Activated CD8-positive, alpha-beta memory T cell treated with anti-CD3 and anti-CD28 coated beads, Interleukin-2, amount 50 U/mL, for 1 hour (primary cell): ENCODE measurements at regions not wholly inside any gene's neighbourhood (a gene's known extent, or its start where the extent isn't known, plus 50 kb on each side); places are given as distances from the start of the nearest gene placed in this dataset.
"Not testable (repeated sequence)": the region's sequence is repeated elsewhere in the genome, so short reads cannot be mapped to it uniquely, and the experiment has no call there.

Experiments
- DNase-seq: peaks from one replicate; pipeline ENCODE4 v3.0.0-alpha.2; 2020; ENCODE audit errors: extremely low read depth

DNA sequence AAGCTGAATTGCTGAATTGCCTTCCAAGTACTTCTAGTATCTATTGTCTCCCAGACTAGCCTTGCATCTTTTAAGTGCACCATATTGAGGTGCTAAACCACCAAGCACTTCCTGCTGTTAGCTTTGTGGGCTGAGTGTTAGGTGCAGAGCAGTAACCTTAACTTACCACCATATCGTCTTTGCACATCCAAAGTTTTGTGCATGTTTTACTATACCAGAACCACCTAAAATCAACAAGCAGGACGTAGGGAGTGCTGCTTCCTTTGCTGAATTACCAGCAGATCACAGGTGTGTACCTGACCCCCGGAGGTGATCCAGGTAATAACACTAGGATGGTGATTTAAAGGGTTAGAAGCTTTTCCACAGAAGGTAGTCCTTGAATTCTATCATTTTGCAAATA is 359.9 kb upstream of the HNRNPA3 start:
- DNase-seq, result no peak

DNA sequence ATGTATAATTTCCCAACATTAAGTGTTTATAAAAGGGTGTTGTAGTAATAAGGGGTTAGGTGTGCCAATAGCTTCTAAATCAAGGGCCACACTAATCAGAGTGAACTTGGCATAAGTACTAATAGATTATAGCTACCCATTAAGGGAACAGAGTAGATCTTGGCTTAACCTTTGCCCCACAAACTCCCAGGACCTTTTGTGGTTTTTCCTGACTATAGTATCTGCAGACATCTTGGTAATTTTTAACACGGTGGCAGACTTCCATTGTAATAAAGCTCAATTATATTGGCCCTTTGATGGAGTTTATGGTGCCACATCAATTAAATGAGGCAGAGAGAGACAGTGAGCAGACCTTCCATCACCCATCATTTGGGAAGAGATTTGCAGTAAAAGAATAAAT is 358.5 kb upstream of the HNRNPA3 start:
- DNase-seq, result no peak

DNA sequence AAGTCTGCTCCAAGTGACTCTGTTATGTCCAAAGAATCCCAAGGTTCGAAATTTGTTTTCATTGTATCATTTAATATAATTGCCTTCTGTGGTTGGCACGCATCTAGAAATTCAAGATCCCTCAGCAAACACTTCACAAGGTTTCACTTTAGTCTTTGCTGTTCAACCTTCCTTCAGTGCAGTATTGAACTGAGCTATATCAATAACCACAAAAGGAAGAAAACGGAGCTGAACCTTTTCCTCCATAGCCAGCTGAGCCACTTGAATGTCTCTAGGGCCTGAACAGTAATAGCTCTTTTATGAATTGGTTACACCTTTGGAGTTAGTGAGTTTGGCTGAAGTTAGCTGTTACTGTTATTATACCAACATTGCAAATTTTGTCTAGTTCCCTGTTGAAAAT is 357.7 kb upstream of the HNRNPA3 start:
- no peak for DNase-seq

DNA sequence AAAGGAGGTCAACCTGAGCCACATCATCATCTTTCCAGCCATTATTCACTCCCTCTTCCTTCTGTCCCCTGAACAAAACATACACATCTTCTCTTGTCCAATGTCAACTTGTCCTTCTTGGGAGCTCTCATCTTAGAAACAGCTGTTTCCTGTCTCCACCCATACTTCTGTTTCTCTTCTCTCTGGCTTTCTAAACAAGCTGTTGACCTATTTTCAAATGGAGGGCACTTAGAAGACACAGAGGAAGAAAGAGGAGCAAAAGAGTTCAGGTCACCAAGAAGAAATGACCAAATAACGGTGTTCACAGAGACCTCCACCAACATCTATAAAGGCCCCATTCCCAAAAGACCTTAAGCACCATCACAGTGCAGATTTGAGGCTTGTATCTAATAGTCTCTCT is 355.9 kb upstream of the HNRNPA3 start:
- DNase-seq, result no peak

DNA sequence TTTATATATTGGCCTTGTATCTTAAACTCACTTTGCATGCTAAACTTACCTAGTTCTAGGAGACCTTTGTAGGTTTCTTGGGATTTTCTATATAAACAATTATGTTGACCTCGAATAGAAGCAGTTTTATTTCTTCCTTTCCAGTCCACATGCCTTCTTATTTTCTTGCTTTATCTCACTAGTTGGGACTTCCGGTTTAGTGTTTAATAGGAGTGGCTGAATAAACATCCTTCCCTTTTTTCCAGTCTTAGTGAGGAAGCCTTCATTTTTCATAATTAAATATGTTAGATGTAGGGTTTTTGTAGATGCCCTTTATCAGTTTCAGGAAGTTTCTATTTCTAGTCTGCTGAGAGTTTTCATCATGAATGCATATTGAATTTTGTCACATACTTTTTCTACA is 347.3 kb upstream of the HNRNPA3 start:
- no peak for DNase-seq

DNA sequence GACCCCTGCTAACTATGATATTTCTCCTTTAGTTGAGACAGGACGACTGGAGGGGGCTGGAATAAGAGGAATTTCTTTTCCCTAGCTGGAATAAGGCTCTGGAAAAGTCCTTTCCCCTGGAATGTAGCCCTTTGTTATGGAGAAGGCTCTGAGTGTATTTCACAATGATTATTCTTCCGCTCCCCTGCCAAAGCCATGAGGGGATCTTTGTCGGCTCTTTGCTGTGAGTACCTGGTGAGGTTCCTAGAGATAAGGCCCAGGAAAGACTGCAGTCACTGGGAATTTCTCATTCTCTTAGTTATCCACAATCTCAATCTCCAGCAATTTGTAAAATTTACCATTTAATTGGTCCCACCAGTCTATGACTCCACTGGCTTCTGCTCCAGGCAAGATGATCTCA is 340.2 kb upstream of the HNRNPA3 start:
- DNase-seq, result no peak

DNA sequence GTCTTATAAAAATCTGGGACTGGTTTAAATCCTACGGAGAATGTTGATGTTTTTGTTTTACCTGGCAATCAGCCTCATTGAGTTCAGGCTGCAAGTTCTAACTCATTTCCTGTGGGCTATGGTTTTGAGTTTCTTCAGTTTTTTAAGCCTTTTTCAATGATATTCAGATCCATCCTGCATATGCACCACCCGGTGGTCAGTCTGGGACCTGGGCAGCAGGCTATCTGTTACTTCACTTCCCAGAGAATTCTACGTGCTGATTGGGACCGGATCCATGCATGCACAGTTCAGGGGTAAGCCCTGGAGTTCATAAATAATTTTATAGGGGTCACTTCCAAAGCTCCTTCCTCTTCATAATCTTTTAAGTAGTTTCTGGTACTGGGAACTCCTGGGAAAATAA is 339.2 kb upstream of the HNRNPA3 start:
- no peak for DNase-seq

DNA sequence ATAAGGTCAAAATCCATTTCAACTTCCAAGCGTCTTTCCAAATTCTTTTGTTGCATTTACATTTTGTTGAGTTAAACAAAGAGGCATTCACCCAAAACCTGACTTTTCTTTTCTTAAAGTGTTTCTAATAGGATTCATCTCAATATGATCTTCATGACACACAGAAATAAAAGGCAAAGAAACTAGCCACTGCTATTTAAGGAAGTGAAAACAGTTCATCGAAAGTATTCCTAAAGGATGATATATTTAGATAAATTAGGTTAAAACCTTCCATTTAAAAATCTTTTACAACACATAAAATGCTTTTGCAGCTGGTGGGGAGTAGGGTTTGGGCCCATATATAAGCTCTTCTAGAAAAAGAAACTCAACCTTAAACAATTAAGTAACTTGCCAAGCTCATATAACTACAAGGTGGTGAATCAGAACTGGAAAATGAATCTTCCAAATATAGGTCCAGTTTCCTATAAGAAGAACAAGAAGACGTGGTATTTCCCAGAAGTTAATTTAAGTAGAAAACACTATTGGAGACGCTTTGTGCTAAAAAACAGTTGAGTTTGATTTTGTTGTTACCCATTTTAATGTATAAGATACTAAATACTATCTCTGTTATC is 336.0 kb upstream of the HNRNPA3 start:
- no peak for DNase-seq

DNA sequence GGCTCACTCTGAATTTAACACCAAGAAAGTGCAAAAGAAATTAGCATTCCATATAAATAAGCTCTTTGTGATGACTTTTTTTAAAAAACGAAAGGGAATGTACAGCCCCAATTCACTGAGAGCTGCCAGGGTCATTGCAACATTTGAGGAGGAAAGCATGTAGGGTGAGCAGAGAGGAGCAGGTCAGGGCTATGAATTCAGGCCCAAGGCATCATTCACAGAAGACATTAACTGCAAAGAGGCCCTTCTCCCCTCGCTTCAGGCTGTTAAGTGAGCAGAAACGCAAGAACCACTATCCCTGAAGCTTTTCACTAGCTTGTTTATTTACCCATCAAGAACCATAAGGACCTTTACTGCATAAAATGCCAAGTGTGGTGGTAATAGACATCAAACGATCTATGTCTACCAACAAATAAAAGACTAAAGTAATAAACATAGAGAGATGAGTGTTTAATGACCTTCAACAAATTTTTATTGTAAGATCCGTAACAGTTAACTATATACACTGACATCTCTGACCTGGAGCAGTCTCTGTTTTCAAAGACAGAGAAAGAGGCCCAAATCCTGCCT is 333.1 kb upstream of the HNRNPA3 start:
- DNase-seq, result no peak

DNA sequence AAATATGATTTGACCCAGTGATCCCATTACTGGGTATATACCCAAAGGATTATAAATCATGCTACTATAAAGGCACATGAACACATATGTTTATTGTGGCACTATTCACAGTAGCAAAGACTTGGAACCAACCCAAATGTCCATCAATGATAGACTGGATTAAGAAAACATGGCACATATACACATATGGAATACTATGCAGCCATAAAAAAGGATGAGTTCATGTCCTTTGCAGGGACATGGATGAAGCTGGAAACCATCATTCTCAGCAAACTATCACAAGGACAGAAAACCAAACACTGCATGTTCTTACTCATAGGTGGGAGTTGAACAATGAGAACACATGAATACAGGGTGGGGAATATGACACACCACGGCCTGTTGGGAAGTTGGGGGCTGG is 330.5 kb upstream of the HNRNPA3 start:
- DNase-seq, result not testable (repeated sequence)

DNA sequence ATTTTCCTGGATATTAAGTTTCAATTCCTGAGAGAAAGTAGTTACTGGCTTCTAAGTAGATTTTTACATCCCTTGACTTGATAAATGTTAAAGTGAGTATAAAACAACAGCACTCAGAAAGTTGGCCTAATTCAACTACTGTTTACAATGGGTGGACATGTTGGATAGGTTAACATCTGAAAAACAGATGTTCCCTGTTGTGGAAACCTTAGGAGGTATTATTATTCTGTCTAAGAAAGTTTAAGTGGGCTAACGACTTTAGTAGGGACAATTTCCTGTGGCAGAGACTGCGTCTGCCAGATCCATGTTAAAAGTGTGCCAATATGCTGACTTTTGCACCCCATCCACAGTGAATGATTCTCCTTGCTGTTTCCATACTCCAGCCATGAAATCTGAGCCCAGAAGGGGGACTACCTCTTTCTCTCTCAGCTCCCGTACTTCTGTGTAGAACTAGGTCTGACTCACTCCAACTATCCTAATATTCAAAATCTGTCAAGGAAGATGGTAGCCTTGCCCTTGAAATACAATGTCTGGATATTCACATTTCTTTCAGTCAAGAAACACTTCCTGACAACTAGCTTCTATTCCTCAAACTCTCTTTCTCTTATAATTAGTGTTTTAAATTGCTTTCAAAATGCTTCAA is 327.5 kb upstream of the HNRNPA3 start:
- DNase-seq, result no peak

DNA sequence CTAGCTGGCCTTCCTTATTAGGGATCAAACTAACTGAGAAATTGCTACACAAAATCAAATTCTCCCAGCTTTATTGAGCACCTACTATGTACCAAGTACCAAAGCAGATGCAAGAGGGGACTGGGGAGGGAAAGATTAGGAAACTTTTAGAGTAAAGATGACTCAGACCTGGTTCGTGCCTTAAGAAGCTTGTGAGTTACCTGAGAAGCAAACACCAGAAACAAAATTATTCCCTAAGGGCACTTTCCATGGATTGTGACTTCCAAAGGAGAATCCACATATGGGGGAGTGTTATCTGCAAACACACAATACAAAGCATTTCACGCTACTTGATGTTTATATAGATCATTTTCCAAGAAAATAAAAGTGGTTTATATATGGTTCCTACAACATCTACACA is 326.9 kb upstream of the HNRNPA3 start:
- no peak for DNase-seq

DNA sequence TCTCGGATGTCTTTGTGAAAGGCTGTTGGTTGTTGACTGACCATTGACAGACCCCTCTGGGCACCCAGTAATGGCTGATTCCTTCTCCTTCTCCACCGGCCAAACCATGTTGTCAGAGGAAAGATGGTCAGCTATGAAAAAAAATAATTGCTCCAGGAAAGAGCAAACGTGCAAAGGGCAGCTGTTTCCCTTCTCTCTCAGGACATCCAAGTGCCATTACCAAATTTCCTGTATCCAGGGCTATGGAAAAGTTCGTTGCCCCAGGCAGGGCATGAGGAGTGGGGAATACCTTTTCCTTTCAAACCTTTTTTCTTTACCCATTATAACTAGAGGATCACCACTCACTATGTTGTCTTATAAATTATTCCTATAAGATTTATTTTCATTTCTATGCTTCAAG is 321.5 kb upstream of the HNRNPA3 start:
- no peak for DNase-seq

DNA sequence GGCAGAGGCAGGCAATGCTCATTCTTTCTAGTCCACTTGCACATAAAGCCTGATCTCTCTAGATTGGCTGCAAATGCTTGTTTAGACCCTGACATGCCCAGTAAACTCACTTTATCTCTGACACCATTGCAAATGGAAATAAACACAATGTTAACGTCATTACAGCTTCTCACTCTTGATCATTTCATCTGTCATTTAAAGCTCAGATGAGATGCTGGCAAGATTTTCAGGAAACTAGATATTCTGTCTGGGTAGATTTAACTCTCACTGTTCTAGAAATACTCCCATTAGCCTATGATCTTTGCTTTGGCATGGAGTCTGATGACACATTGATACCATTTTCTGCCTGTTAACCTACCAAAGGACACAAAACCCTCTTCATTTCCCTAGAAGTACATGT is 320.7 kb upstream of the HNRNPA3 start:
- no peak for DNase-seq

DNA sequence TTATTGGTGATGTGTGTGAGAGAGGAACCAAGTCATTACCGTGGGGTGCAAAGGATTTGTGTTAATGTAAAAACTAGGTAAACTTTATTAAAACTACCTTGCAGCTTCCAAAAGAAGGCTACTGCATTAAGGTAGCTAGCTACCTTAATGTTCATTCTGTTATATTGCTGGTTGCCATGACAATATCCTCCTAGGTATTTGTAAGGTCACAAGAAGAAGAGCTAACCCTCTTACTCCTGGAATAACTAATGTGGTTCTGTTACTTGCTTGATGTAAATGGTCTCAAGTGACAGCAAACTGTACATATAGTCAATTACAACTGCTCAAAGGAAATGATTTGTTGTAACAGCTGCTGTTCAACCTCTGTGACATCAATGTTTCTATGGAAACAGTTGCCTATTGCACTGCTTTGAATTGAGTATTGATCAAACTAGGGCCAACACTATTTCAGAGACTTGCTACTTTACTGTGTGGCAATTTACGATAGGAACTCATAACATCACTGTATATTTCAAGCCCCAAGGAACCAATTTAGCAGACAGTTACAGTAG is 319.8 kb upstream of the HNRNPA3 start:
- DNase-seq, result no peak

DNA sequence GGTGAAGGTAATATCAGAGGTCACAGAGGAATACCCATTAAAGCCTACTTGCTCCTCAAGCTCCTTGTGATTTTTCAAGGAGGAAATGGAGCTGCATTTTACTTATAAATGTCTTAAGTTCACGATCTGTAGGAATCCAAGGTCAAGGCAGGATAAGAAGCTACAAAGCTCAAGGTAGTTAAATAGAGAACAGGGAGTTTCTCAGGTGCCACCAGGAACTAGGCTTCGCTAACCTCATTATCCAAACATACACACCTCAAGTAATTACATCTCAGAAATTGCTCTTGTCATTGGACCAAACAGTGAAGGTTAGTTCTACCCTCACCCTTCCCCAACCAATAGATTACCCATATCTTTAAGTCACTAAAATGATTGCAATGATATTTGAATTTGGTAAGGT is 317.4 kb upstream of the HNRNPA3 start:
- DNase-seq, result no peak

DNA sequence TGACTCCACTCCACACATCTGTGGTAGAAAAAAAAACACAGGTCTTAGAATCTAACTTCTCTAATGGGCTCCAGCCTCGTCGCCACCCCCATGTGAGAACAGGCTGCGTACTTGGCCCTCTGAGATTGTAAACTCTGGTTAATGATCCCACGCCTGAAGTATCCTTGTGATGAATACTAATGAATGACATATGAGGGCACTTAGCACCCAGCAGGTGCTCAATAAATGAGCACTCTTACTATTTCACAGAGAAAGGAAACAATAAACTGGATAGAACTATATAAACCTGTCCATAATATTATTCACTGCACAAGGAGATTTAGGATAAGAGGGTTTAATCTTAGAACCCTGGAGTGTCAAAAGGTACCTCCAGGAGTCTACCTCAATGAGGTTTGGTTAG is 310.1 kb upstream of the HNRNPA3 start:
- DNase-seq, result no peak

DNA sequence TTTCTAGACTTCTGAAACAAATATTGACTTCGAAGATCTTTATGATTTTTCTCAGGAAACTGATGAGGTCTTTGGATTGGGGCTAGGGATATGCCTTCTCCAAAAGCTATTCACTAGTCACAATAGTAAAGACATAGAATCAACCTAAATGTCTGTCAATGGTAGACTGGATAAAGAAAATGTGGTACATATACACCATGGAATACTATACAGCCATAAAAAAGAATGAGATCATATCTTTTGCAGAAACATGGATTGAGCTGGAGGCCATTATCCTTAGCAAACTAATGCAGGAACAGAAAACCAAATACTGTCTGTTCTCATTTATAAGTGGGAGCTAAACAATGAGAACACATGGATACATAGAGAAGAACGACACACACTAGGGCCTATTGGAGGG is 308.5 kb upstream of the HNRNPA3 start:
- DNase-seq, result not testable (repeated sequence)

DNA sequence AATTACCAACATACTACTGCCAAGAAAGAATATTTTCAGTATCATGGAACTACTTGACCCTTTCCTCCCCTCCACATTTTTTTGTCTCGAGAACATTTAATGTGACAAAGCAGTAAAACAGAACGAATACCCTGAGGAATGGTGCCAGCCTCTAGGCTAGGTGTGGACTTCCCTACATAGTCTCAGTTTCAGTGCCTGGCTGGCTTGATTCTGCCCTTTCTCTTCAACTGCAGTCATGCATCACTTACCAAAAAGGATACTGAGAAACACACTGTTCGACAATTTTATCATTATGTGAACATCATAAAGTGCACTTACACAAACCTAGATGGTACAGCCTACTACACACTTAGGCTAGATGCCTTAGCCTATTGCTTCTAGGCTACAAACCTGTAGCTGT is 305.3 kb upstream of the HNRNPA3 start:
- DNase-seq, result no peak

DNA sequence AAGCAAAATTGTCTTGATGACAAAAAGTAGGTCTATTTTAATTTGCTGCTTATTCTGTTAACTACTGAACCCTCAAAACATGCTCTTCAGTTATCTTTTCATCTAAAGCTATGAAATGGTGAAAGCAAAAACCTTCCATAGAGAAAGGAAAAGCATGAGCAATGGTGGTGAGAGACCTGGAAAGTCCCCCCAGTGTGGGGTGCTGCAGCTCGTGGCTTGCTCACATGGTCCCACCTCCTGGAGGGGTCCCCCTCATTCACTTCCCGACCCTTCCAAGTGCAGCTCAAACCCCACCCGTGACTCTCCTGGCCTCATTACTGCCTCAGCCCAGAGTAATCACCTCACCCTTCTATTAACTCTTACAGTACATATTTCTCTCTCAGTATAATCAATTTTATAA is 301.8 kb upstream of the HNRNPA3 start:
- DNase-seq, result no peak

DNA sequence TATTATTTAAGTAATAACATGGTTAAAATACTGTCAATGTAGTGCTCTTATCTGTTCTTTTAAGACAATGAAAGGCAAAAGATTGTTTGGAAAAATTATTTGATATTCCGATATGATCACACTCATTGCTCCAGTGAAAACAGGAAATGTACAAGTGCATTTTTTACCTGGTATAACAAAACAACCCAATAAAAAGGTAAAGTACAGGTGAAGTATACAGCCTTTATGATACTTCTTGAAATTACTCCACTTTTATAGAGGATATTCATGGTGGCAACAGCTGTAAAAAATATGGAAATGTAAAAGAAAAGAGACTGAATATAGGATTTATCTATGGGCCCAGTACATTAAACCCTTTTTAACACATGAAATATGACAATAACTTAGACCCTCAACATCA is 298.6 kb upstream of the HNRNPA3 start:
- no peak for DNase-seq

DNA sequence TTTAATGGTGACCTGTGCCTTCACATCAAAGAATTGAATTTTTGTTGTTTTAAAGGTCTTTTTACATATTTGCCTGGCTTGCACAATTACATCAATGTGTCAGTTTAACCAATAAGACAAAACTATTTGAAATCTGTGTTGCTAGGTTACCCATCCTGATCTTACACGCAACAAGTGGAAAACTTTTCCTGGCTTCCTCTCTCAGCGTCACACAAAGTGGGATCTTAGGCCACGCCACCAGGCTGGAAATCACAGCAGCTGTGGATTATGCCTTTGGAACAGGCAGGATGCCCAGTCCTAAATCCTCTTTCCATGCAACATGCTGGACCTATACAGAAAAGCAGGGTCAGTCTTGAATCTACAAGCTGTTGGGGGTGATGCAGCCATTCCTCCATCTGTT is 298.2 kb upstream of the HNRNPA3 start:
- no peak for DNase-seq

DNA sequence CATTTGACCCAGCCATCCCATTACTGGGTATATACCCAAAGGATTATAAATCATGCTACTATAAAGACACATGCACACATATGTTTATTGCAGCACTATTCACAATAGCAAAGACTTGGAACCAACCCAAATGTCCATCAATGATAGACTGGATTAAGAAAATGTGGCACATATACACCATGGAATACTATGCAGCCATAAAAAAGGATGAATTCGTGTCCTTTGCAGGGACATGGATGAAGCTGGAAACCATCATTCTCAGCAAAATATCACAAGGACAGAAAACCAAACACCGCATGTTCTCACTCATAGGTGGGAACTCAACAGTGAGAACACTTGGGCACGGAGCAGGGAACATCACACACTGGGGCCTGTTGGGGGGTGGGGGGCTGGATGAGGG is 290.0 kb upstream of the HNRNPA3 start:
- DNase-seq, result not testable (repeated sequence)

DNA sequence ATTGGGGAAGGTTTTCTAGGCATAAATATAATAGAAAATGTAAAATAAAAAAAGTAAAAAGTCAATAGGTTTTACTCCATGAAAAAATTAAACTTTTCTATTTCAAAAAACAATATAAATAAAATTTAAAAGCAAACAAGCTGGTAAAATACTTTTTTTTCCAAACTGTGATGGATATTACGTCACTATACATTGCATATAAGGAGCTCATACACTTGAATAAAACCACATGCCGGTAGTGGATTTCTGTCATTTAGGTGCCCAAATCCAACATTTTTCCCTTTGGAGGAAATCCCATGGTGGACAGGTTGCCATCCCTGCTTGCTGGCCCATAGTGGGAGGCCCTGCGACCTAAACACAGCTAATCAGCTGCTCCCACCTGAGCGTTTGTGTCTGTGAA is 289.4 kb upstream of the HNRNPA3 start:
- no peak for DNase-seq
